IMR-90 (cell line): ENCODE measurements at regions not wholly inside any gene's neighbourhood (a gene's known extent, or its start where the extent isn't known, plus 50 kb on each side); places are given as distances from the start of the nearest gene placed in this dataset.

Source experiments
- ATAC-seq: fragments of 200-7000 bp; cut with Tn5 transposase; 2 replicates; pipeline ENCODE4 v1.9.1; 2020; ENCODE audit warnings: low read depth, mild to moderate bottlenecking, moderate library complexity
- BruUV-seq: library from RNA; stranded (reverse); fragments of 400-500 nt; replicated peaks from 2 replicates; lab custom pipeline; 2021; lab: Mats Ljungman, UMichigan
- CTCF ChIA-PET: fragments of 300-600 bp; formaldehyde crosslinking; extraction: SDS; loops from one replicate; lab custom pipeline; 2021; ENCODE audit warnings: antibody characterized with exemption; lab: Yijun Ruan, JAX
- POLR2A ChIA-PET: fragments of 300-600 bp; sonication (Branson Sonifier 250); formaldehyde crosslinking; loops from one replicate; lab custom pipeline; 2022; ENCODE audit warnings: antibody characterized with exemption; ENCODE audit not compliant: unreplicated experiment; lab: Charles Lee
- DNase-seq: peaks from one replicate; pipeline ENCODE4 v3.0.0; 2013
- H2AFZ ChIP-seq: replicated peaks from 2 replicates; pipeline ENCODE3; 2013; ENCODE audit warnings: low read length, mild to moderate bottlenecking; ENCODE audit not compliant: poor library complexity
- H2AK5ac ChIP-seq: 2 replicates; pipeline ENCODE4 v1.6.1; 2013; ENCODE audit warnings: low read depth, low read length, inconsistent platforms
- H2AK9ac ChIP-seq: replicated peaks from 2 replicates; pipeline ENCODE3; 2013; ENCODE audit warnings: mild to moderate bottlenecking, low read depth, low read length, moderate library complexity; ENCODE audit not compliant: poor library complexity
- H2BK120ac ChIP-seq: 2 replicates; pipeline ENCODE4 v1.6.1; 2013; ENCODE audit warnings: low read depth, low read length, inconsistent platforms
- H2BK15ac ChIP-seq: 3 replicates; pipeline ENCODE4 v1.6.1; 2013; ENCODE audit warnings: low read depth, low read length, inconsistent platforms
- H2BK20ac ChIP-seq: 2 replicates; pipeline ENCODE4 v1.6.1; 2013; ENCODE audit warnings: low read depth, mild to moderate bottlenecking, inconsistent platforms, low read length, moderate library complexity
- H2BK5ac ChIP-seq: 2 replicates; pipeline ENCODE4 v1.6.1; 2013; ENCODE audit warnings: mild to moderate bottlenecking, low read depth, low read length, inconsistent platforms; ENCODE audit not compliant: poor library complexity, severe bottlenecking
- H3K14ac ChIP-seq: replicated peaks from 2 replicates; pipeline ENCODE4 v1.6.1; 2013; ENCODE audit warnings: low read depth, low read length, inconsistent platforms
- H3K18ac ChIP-seq: 2 replicates; pipeline ENCODE4 v1.6.1; 2013; ENCODE audit warnings: low read depth, low read length, control low read depth
- H3K23ac ChIP-seq: 2 replicates; pipeline ENCODE4 v1.6.1; 2013; ENCODE audit warnings: low read depth, low read length, inconsistent platforms
- H3K27ac ChIP-seq: 2 replicates; pipeline ENCODE4 v1.5.1; 2013; ENCODE audit warnings: mild to moderate bottlenecking, control low read depth, low read length; ENCODE audit not compliant: insufficient read depth
- H3K27me3 ChIP-seq: 2 replicates; pipeline ENCODE4 v1.6.1; 2013; ENCODE audit warnings: low read length; ENCODE audit not compliant: control insufficient read depth, insufficient read depth
- H3K36me3 ChIP-seq: 2 replicates; pipeline ENCODE4 v1.6.1; 2013; ENCODE audit warnings: low read length, mixed read lengths; ENCODE audit not compliant: control insufficient read depth, insufficient read depth
- H3K4ac ChIP-seq: 2 replicates; pipeline ENCODE4 v1.6.1; 2013; ENCODE audit warnings: low read depth, low read length, inconsistent platforms
- H3K4me1 ChIP-seq: 2 replicates; pipeline ENCODE4 v1.6.1; 2013; ENCODE audit warnings: low read length, mixed read lengths; ENCODE audit not compliant: control insufficient read depth, insufficient read depth
- H3K4me2 ChIP-seq: 2 replicates; pipeline ENCODE4 v1.6.1; 2013; ENCODE audit warnings: low read depth, mild to moderate bottlenecking, control low read depth, low read length, moderate library complexity
- H3K4me3 ChIP-seq: 2 replicates; pipeline ENCODE4 v1.5.1; 2013; ENCODE audit warnings: low read depth, mild to moderate bottlenecking, control low read depth, low read length, moderate library complexity; ENCODE audit not compliant: insufficient read depth
- H3K56ac ChIP-seq: 2 replicates; pipeline ENCODE4 v1.6.1; 2013; ENCODE audit warnings: low read length, inconsistent platforms; ENCODE audit not compliant: insufficient read depth; ENCODE audit errors: extremely low read depth
- H3K79me1 ChIP-seq, 2 experiments: 2 replicates each; pipeline ENCODE4 v1.6.1; 2013; ENCODE audit warnings: low read length in 2 of 2, inconsistent platforms in 1 of 2, low read depth in 1 of 2
- H3K9ac ChIP-seq: 2 replicates; pipeline ENCODE4 v1.6.1; 2013; ENCODE audit warnings: low read depth, low read length, control low read depth
- H3K9me1 ChIP-seq: 2 replicates; pipeline ENCODE4 v1.6.1; 2013; ENCODE audit warnings: low read length, inconsistent platforms; ENCODE audit not compliant: insufficient read depth
- H3K9me3 ChIP-seq: 2 replicates; pipeline ENCODE4 v1.6.1; 2013; ENCODE audit warnings: low read length; ENCODE audit not compliant: control insufficient read depth, insufficient read depth
- H4K20me1 ChIP-seq: 2 replicates; pipeline ENCODE4 v1.6.1; 2013; ENCODE audit warnings: low read length, inconsistent platforms; ENCODE audit not compliant: insufficient read depth
- H4K5ac ChIP-seq: 2 replicates; pipeline ENCODE4 v1.6.1; 2013; ENCODE audit warnings: mild to moderate bottlenecking, low read depth, low read length, control low read depth
- H4K8ac ChIP-seq, 2 experiments: 2 replicates each; pipeline ENCODE4 v1.6.1; 2013; ENCODE audit warnings: low read depth in 2 of 2, low read length in 2 of 2, control low read depth in 1 of 2, inconsistent platforms in 1 of 2
- H4K91ac ChIP-seq: 2 replicates; pipeline ENCODE4 v1.6.1; 2013; ENCODE audit warnings: low read depth, low read length, inconsistent platforms; ENCODE audit not compliant: insufficient read depth
- BHLHE40 ChIP-seq: fragments of 150-350 bp; IDR thresholded peaks from 2 replicates; pipeline ENCODE4 v1.6.1; 2016; ENCODE audit warnings: mild to moderate bottlenecking, low read depth, low read length
- CHD1 ChIP-seq: IDR thresholded peaks from 2 replicates; pipeline ENCODE4 v1.6.1; 2012; ENCODE audit warnings: low read depth, low read length, improper control_type of control experiment
- CTCF ChIP-seq: conservative IDR thresholded peaks from 2 replicates; pipeline ENCODE4 v1.5.1; 2012; ENCODE audit warnings: mild to moderate bottlenecking, low read depth, low read length, improper control_type of control experiment
- FOS ChIP-seq: fragments of 150-350 bp; IDR thresholded peaks from 2 replicates; pipeline ENCODE4 v1.6.1; 2016; ENCODE audit warnings: low read depth, low read length
- MAZ ChIP-seq: IDR thresholded peaks from 2 replicates; pipeline ENCODE4 v1.6.1; 2012; ENCODE audit warnings: low read depth, mild to moderate bottlenecking, low read length, improper control_type of control experiment, moderate library complexity, borderline replicate concordance
- MXI1 ChIP-seq: IDR thresholded peaks from 2 replicates; pipeline ENCODE4 v1.6.1; 2012; ENCODE audit warnings: low read depth, mild to moderate bottlenecking, low read length, moderate library complexity, borderline replicate concordance
- NFE2L2 ChIP-seq: fragments of 150-350 bp; IDR thresholded peaks from 2 replicates; pipeline ENCODE4 v1.6.1; 2016; ENCODE audit warnings: low read depth, mild to moderate bottlenecking, low read length
- RAD21 ChIP-seq: IDR thresholded peaks from 2 replicates; pipeline ENCODE4 v1.6.1; 2012; ENCODE audit warnings: low read length, improper control_type of control experiment
- RCOR1 ChIP-seq: IDR thresholded peaks from 2 replicates; pipeline ENCODE4 v1.6.1; 2012; ENCODE audit warnings: mild to moderate bottlenecking, low read length, improper control_type of control experiment; ENCODE audit not compliant: insufficient replicate concordance
- RFX5 ChIP-seq: IDR thresholded peaks from 2 replicates; pipeline ENCODE4 v1.8.0; 2012; ENCODE audit warnings: low read depth, mild to moderate bottlenecking, low read length, moderate library complexity
- SMC3 ChIP-seq: fragments of 150-350 bp; IDR thresholded peaks from 2 replicates; pipeline ENCODE4 v1.6.1; 2016; ENCODE audit warnings: low read depth, mild to moderate bottlenecking, antibody characterized with exemption, low read length, moderate library complexity
- USF2 ChIP-seq: fragments of 150-350 bp; IDR thresholded peaks from 2 replicates; pipeline ENCODE4 v1.6.1; 2017; ENCODE audit warnings: mild to moderate bottlenecking, antibody characterized with exemption, low read length, low read depth
- WGBS, 2 experiments: methylation state at CpG; one replicate each; pipeline versions ENCODE4 v1.1.5 to v1.1.7; 2013; ENCODE audit warnings: missing lambda C conversion rate in 2 of 2; ENCODE audit not compliant: insufficient read length in 1 of 2; ENCODE audit errors: extremely low coverage in 2 of 2; 5-methylcytosine and 5-hydroxymethylcytosine counted together
- dilution Hi-C: fragments of 300-500 bp; cut with HindIII; formaldehyde crosslinking; loops from one replicate; pipeline ENCODE4 v1.14.3; 2018; ENCODE audit warnings: low sequenced_read_pairs; ENCODE audit not compliant: unreplicated experiment
- in situ Hi-C: fragments of 300-500 bp; cut with MboI; formaldehyde crosslinking; loops from 3 replicates; pipeline ENCODE4 v1.14.3; 2019; ENCODE audit warnings: low sequenced_read_pairs, inconsistent platforms, mixed read lengths
- intact Hi-C: fragments of 100-400 bp; cut with micrococcal nuclease; formaldehyde crosslinking; loops from 2 replicates; pipeline ENCODE4 v1.10.0; 2022
- TF ChIP-seq, protein P1 (sequence below): fragments of 150-350 bp; IDR thresholded peaks from 2 replicates; pipeline ENCODE4 v1.6.1; 2016; ENCODE audit warnings: low read depth, mild to moderate bottlenecking, low read length, moderate library complexity, borderline replicate concordance

- no peak overlapping the region for H2AK5ac ChIP-seq
- H4K8ac ChIP-seq: peak overlapping the region in 1 of 2 experiments; percentile 78; a peak in 1 of 4 replicates
- no peaks in the 10 kb centered on the region for H3K9me1 ChIP-seq
- H4K20me1 ChIP-seq: no peaks in the 10 kb centered on the region
- H3K4me3 ChIP-seq: no peak overlapping the region
- no peak overlapping the region for H3K9ac ChIP-seq
- no peak overlapping the region for H2BK5ac ChIP-seq
- no peak overlapping the region for H4K91ac ChIP-seq
- H3K18ac ChIP-seq: peak overlapping the region; percentile 43; the same call in 1 of the 2 replicates
- ChIA-PET CTCF (no interaction called here), POLR2A (no interaction called here)
- intact Hi-C loops: no loop called here
- no peak overlapping the region for H2BK20ac ChIP-seq
- dilution Hi-C loops: no loop called here
- no peak overlapping the region for H2AK9ac ChIP-seq
- DNase-seq (no peak), ATAC-seq (no peak; the same call in 1 of the 2 replicates)
- peak overlapping the region; percentile 19; the same call in 1 of the 2 replicates for H3K4me2 ChIP-seq
- H3K9me3 ChIP-seq: no peaks in the 10 kb centered on the region
- no peak overlapping the region for H3K23ac ChIP-seq
- no peaks in the 10 kb centered on the region for H3K4me1 ChIP-seq
- in situ Hi-C loops: no loop called here
- no peak overlapping the region for H4K5ac ChIP-seq
- TF ChIP-seq FOS: no peak
- no peak for TF ChIP-seq SMC3
- TF ChIP-seq BHLHE40: no peak
- no peak for TF ChIP-seq CHD1
- no peak for TF ChIP-seq MXI1
- no peak for TF ChIP-seq MAZ
- TF ChIP-seq RFX5: no peak
- TF ChIP-seq, protein P1, sequence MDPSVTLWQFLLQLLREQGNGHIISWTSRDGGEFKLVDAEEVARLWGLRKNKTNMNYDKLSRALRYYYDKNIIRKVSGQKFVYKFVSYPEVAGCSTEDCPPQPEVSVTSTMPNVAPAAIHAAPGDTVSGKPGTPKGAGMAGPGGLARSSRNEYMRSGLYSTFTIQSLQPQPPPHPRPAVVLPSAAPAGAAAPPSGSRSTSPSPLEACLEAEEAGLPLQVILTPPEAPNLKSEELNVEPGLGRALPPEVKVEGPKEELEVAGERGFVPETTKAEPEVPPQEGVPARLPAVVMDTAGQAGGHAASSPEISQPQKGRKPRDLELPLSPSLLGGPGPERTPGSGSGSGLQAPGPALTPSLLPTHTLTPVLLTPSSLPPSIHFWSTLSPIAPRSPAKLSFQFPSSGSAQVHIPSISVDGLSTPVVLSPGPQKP: no peak
- no peak for TF ChIP-seq RCOR1
- TF ChIP-seq USF2: no peak
- TF ChIP-seq CTCF: no peak
- no peak for TF ChIP-seq RAD21
- no peak for TF ChIP-seq NFE2L2
- H3K4ac ChIP-seq: no peak overlapping the region
- no peak overlapping the region for H3K56ac ChIP-seq
- no peaks in the 10 kb centered on the region for H3K79me1 ChIP-seq
- BruUV-seq: no TSS peak
- WGBS, 2 experiments: no CpG with 5 or more reads among the region's 5 CpGs
- H2BK120ac ChIP-seq: peak overlapping the region; percentile 74; the same call in 1 of the 2 replicates
- no peak overlapping the region for H2AFZ ChIP-seq
- no peaks in the 10 kb centered on the region for H3K27me3 ChIP-seq
- 0 out of 2 replicates have a peak overlapping the region, but pooled peaks have one; percentile 29 for H3K14ac ChIP-seq
- H3K27ac ChIP-seq: no peak overlapping the region
- H3K36me3 ChIP-seq: no peaks in the 10 kb centered on the region
- no peak overlapping the region for H2BK15ac ChIP-seq
These were observed 1116.7 kb upstream of the SEMA6A start for GRCh38 chr5:117691081-117691870.
